Thymus (tissue), 11 donors: ENCODE measurements at regions not wholly inside any gene's neighbourhood (a gene's known extent, or its start where the extent isn't known, plus 50 kb on each side); places are given as distances from the start of the nearest gene placed in this dataset.
"Not testable (repeated sequence)": the region's sequence is repeated elsewhere in the genome, so short reads cannot be mapped to it uniquely, and the experiment has no call there.

ENCODE experiments used
- DNase-seq, 9 donors: peaks; one replicate each; pipeline ENCODE4 v3.0.0-alpha.2; 2013; ENCODE audit warnings: low spot score in 9 of 9, low read depth in 6 of 9, missing footprints in 1 of 9
- H3K27ac ChIP-seq, 2 donors: one replicate each; pipeline ENCODE4 v1.5.1; 2013; ENCODE audit warnings: control low read depth in 1 of 2, low read depth in 1 of 2, low read length in 1 of 2, mild to moderate bottlenecking in 1 of 2, moderate library complexity in 1 of 2
- H3K27me3 ChIP-seq, 2 donors: one replicate each; pipeline ENCODE4 v1.5.1; 2013; ENCODE audit warnings: low read length in 1 of 2; ENCODE audit not compliant: control insufficient read depth in 2 of 2, insufficient read depth in 1 of 2
- H3K36me3 ChIP-seq, 2 donors: one replicate each; pipeline ENCODE4 v1.5.1; 2013; ENCODE audit warnings: low read length in 1 of 2, mild to moderate bottlenecking in 1 of 2, moderate library complexity in 1 of 2; ENCODE audit not compliant: control insufficient read depth in 2 of 2, insufficient read depth in 2 of 2
- H3K4me1 ChIP-seq, 2 donors: one replicate each; pipeline ENCODE4 v1.5.1; 2013; ENCODE audit warnings: low read length in 2 of 2; ENCODE audit not compliant: control insufficient read depth in 2 of 2, insufficient read depth in 2 of 2
- H3K4me3 ChIP-seq, 2 donors: one replicate each; pipeline ENCODE4 v1.5.1; 2013; ENCODE audit warnings: low read length in 2 of 2, control low read depth in 1 of 2, mild to moderate bottlenecking in 1 of 2
- H3K9me3 ChIP-seq, 2 donors: one replicate each; pipeline ENCODE4 v1.5.1; 2013; ENCODE audit warnings: low read length in 1 of 2, mild to moderate bottlenecking in 1 of 2; ENCODE audit not compliant: control insufficient read depth in 2 of 2, insufficient read depth in 1 of 2
- WGBS: extraction: QIAGEN DNeasy Blood & Tissue Kit; methylation state at CpG from one replicate; pipeline ENCODE4 v1.1.7; 2013; 5-methylcytosine and 5-hydroxymethylcytosine counted together
- donor health status: healthy.

DNA sequence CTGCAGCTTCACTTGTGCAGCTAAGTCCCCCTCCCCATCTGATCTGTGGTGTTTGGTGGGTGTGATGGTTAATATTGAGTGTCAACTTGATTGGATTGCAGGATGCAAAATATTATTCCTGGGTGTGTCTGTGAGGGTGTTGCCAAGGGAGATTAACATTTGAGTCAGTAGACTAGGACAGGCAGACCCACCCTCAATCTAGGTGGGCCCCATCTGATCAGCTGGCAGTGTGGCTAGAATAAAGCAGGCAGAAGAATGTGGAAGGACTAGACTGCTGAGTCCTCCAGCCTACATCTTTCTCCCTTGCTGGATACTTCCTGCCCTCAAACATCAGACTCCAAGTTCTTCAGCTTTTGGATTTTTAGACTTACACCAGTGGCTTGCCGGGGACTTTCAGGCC is 103.5 kb upstream of the BOD1L1 start:
- H3K4me3 ChIP-seq: no peak overlapping the region
- no peaks in the 10 kb centered on the region for H3K36me3 ChIP-seq
- DNase-seq: no peak
- H3K9me3 ChIP-seq: no peaks in the 10 kb centered on the region
- WGBS: 96% methylated on average over 1 of the region's 1 CpG
- H3K27ac ChIP-seq: no peak overlapping the region
- H3K4me1 ChIP-seq: no peaks in the 10 kb centered on the region
- H3K27me3 ChIP-seq: no peaks in the 10 kb centered on the region

DNA sequence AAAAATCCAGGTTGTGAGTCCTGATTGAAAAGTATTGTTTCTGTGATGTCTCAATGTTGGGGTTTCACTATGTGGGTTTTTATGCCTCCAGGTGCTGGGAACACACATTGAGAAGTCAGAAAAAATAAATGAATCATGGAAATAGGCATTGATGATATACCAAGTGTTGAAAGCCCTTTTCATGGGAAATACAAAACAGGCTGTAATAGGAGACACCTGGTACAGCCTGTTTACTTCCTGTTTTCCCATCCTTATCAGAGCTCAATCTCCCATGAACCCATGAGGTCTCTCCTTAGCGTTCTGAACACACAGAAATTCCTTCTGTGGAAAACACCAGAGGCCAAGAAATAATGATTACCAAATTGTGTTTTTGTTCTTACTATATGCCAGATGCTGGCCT is 106.3 kb upstream of the BOD1L1 start:
- Histone ChIP-seq H3K9me3 (no peaks in the 10 kb centered on the region), H3K4me3 (no peak overlapping the region), H3K4me1 (no peaks in the 10 kb centered on the region), H3K27me3 (no peaks in the 10 kb centered on the region), H3K36me3 (no peaks in the 10 kb centered on the region), H3K27ac (no peak overlapping the region)
- WGBS: 50% methylated on average over 1 of the region's 1 CpG
- no peak for DNase-seq

DNA sequence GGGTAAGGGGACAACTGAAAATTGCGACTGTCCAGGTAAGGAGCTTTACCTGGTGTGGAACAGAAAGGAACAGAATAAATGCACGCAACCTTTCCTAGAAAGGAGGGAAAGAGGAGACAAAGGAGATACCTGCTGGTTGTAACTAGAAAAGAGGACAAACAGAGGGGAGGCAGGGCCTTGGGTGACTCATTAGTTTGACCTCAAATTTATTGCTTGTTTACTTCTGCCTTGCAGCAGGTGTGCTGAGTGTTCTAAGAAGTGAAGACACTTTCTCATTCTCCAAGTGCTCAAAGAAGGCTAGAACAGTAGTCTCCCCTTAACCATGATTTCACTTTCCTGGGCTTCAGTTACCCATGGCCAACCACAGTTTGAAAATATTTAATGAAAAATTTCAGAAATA is 123.1 kb upstream of the BOD1L1 start:
- H3K4me1 ChIP-seq: no peaks in the 10 kb centered on the region
- H3K27me3 ChIP-seq: no peaks in the 10 kb centered on the region
- H3K9me3 ChIP-seq: no peaks in the 10 kb centered on the region
- 92% methylated on average over 2 of the region's 2 CpGs for WGBS
- no peak overlapping the region for H3K27ac ChIP-seq
- no peak for DNase-seq
- no peaks in the 10 kb centered on the region for H3K36me3 ChIP-seq
- H3K4me3 ChIP-seq: no peak overlapping the region

DNA sequence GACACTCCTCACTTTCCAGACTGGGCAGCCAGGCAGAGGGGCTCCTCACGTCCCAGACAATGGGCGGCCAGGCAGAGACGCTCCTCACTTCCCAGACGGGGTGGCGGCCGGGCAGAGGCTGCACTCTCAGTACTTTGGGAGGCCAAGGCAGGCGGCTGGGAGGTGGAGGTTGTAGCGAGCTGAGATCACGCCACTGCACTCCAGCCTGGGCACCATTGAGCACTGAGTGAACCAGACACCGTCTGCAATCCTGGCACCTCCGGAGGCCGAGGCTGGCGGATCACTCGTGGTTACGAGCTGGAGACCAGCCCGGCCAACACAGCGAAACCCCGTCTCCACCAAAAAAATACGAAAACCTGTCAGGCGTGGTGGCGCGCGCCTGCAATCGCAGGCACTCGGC is 134.1 kb upstream of the BOD1L1 start:
- not testable (repeated sequence) for H3K27me3 ChIP-seq, DNase-seq, H3K9me3 ChIP-seq, H3K4me3 ChIP-seq, H3K4me1 ChIP-seq, H3K27ac ChIP-seq, H3K36me3 ChIP-seq
- 97% methylated on average over 25 of the region's 25 CpGs for WGBS

DNA sequence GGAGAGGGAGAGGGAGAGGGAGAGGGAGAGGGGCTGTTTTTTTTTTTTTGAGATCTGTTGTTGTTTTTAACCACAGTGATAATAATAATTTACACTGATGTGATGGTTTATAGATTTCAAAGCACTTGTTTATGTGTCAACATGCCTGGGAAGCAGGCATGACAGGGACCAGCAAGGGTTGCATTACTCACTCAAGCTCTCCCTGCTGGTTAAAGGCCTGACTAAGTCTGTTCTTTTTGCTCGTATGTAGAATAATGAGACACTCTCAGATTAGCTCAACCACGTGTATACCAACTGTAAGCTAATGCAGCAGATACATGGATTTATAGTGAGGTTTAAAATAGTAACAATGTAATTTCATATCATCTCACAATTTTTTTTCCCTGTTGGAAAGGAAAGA is 134.6 kb upstream of the BOD1L1 start:
- DNase-seq: no peak
- 95% methylated on average over 2 of the region's 2 CpGs for WGBS
- Histone ChIP-seq H3K27ac (no peak overlapping the region), H3K4me1 (no peaks in the 10 kb centered on the region), H3K4me3 (no peak overlapping the region), H3K36me3 (no peaks in the 10 kb centered on the region), H3K9me3 (no peaks in the 10 kb centered on the region), H3K27me3 (no peaks in the 10 kb centered on the region)

DNA sequence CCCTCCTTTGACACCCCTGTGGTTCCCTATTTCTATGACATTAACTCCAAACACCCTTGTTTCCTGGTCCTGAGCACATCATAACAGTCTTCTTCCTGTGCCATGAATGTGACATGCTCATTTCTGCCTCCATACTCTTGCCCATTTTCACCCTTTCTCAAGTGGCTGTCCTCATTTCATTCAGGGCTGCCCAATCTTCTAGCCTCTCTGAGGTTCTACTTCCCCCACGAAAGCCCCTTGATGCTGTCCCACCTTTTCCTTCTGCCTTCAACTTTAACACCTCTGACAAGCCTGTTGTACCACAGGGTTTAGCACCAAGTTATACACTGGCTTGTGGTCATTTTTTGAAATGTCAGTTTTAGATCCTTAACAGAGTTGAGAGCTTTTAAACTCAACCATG is 136.2 kb upstream of the BOD1L1 start:
- no peak for DNase-seq
- Histone ChIP-seq H3K4me3 (no peak overlapping the region), H3K36me3 (no peaks in the 10 kb centered on the region), H3K27ac (no peak overlapping the region), H3K4me1 (no peaks in the 10 kb centered on the region), H3K9me3 (no peaks in the 10 kb centered on the region), H3K27me3 (no peaks in the 10 kb centered on the region)
- 93% methylated on average over 1 of the region's 1 CpG for WGBS

DNA sequence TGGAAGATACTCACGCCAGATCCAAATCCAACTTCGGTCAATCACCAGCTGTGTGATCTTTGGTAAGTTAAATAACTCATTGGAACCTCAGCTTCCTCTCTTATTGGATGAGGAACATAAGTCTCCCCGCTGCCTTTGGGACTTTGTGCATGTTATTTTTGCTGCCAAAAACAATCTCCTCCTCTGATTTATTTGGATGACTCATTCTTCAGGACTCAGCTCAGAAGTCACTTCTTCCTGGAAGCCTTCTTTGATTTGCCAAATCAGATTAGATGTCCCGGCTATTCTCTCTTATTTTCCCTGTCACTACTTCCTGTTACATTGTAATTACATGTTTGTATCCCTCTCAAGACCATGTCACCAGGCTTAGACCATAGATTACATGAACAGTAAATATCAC is 138.0 kb upstream of the BOD1L1 start:
- 94% methylated on average over 4 of the region's 4 CpGs for WGBS
- H3K27me3 ChIP-seq: no peaks in the 10 kb centered on the region
- H3K4me1 ChIP-seq: no peaks in the 10 kb centered on the region
- H3K36me3 ChIP-seq: no peaks in the 10 kb centered on the region
- H3K4me3 ChIP-seq: no peak overlapping the region
- no peak overlapping the region for H3K27ac ChIP-seq
- H3K9me3 ChIP-seq: no peaks in the 10 kb centered on the region
- no peak for DNase-seq

DNA sequence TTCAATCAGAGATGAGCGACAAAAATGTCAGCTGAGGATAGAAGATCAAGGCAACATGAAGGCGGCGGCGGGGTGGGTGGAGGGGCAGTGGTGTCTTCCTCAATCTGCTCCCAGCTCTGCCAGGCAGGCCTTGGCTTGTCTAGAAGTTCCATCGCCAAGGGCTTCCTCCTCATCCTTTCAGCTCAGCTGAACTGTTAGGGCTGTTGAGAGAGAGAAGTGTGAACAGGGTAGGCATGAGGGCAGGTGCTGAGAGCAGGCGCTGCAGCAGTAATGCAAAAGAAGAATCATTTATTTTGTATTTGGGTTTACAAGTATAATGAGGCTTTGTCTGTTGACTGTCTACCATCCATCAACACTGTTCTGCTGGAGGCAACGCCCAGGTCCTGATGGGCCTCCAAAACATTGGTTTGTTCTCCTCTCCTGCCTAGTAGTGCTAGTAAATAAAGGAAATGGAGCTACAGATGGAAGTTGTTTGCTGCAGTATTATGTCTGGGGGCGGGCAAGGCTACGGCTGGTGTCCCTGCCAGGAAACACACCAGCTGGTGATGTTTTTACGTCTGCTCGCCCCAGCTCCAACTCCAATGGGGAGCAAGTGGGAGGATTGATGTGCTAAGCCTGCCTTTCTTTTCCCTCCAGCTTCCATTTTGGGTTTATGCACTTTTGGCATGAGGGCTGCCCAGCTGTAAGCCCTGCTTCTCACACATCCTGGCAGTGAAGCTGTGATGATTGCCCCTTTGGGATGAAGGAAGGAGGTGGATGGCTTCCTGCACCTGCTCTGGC is 139.4 kb upstream of the BOD1L1 start:
- Histone ChIP-seq H3K27ac (no peak overlapping the region), H3K4me1 (no peaks in the 10 kb centered on the region), H3K9me3 (no peaks in the 10 kb centered on the region), H3K27me3 (no peaks in the 10 kb centered on the region), H3K36me3 (no peaks in the 10 kb centered on the region), H3K4me3 (no peak overlapping the region)
- WGBS: 92% methylated on average over 11 of the region's 11 CpGs
- no peak for DNase-seq

DNA sequence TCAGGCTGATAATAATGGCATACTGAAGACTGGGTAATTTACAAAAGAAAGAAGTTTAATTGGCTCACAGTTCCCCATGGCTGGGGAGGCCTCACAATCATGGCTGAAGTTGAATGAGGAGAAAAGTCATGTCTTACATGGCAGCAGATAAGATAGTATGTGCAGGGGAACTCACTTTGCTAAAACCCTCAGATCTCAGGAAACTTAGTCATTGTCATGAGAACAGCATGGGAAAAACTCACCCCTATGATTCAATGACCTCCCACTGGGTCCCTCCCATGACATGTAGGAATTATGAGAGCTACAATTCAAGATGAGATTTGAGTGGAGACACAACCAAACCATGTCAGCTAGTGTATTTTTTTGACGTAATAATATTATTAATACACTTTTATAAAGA is 149.8 kb upstream of the BOD1L1 start:
- Histone ChIP-seq H3K36me3 (no peaks in the 10 kb centered on the region), H3K4me1 (no peaks in the 10 kb centered on the region), H3K4me3 (no peak overlapping the region), H3K27ac (no peak overlapping the region), H3K9me3 (peaks cover 0 to 2% of the 10 kb centered on the region in 2 donors), H3K27me3 (no peaks in the 10 kb centered on the region)
- no peak for DNase-seq
- WGBS: 53% methylated on average over 1 of the region's 1 CpG
